PC-3 (cell line): ENCODE measurements at regions not wholly inside any gene's neighbourhood (a gene's known extent, or its start where the extent isn't known, plus 50 kb on each side); places are given as distances from the start of the nearest gene placed in this dataset.
A peak's percentile ranks its signal among the peaks of the same experiment; 100 is the strongest.

Source experiments
- ATAC-seq: fragments of 200-7000 bp; cut with Tn5 transposase; 2 replicates; pipeline ENCODE4 v1.9.1; 2020; ENCODE audit warnings: mild to moderate bottlenecking, moderate library complexity
- BruUV-seq: library from RNA; stranded (reverse); fragments of 400-500 nt; replicated peaks from 2 replicates; lab custom pipeline; 2021; lab: Mats Ljungman, UMichigan
- CTCF ChIA-PET: fragments of 300-600 bp; sonication (Branson Sonifier 250); formaldehyde crosslinking; loops from one replicate; lab custom pipeline; 2022; ENCODE audit warnings: antibody characterized with exemption; lab: Charles Lee
- POLR2A ChIA-PET: fragments of 300-600 bp; sonication (Branson Sonifier 250); formaldehyde crosslinking; loops from one replicate; lab custom pipeline; 2022; ENCODE audit warnings: antibody characterized with exemption; ENCODE audit not compliant: unreplicated experiment; lab: Charles Lee
- DNase-seq: peaks from one replicate; pipeline ENCODE4 v3.0.0-alpha.2; 2015
- H2AFZ ChIP-seq: fragments of 300-600 bp; sonication (generic); 2 replicates; pipeline ENCODE4 v1.6.0; 2016; ENCODE audit warnings: antibody characterized with exemption, low read length
- H3F3A ChIP-seq: fragments of 300-600 bp; sonication (generic); one replicate; pipeline ENCODE4 v1.6.0; 2017; ENCODE audit warnings: antibody characterized with exemption, low read length, control low read depth, mild to moderate bottlenecking; ENCODE audit not compliant: unreplicated experiment
- H3K27ac ChIP-seq: fragments of 300-600 bp; sonication (generic); 2 replicates; pipeline ENCODE4 v1.5.1; 2016; ENCODE audit warnings: mild to moderate bottlenecking, low read length
- H3K27me3 ChIP-seq: fragments of 300-600 bp; sonication (generic); 2 replicates; pipeline ENCODE4 v1.6.1; 2016; ENCODE audit warnings: low read length, mixed read lengths
- H3K36me3 ChIP-seq: fragments of 300-600 bp; sonication (generic); 2 replicates; pipeline ENCODE4 v1.6.1; 2016; ENCODE audit warnings: low read depth, mixed run types, low read length, mixed read lengths
- H3K4me1 ChIP-seq: fragments of 300-600 bp; sonication (generic); 2 replicates; pipeline ENCODE4 v1.5.1; 2016; ENCODE audit warnings: low read length; ENCODE audit not compliant: insufficient read depth
- H3K4me2 ChIP-seq: fragments of 300-600 bp; sonication (generic); 2 replicates; pipeline ENCODE4 v1.6.0; 2016; ENCODE audit warnings: low read length
- H3K4me3 ChIP-seq: fragments of 300-600 bp; sonication (generic); 2 replicates; pipeline ENCODE4 v1.5.1; 2016; ENCODE audit warnings: mild to moderate bottlenecking, low read length, mixed read lengths
- H3K79me2 ChIP-seq: fragments of 300-600 bp; sonication (generic); 2 replicates; pipeline ENCODE4 v1.6.1; 2017; ENCODE audit warnings: low read length, mixed read lengths
- H3K9ac ChIP-seq: fragments of 300-600 bp; sonication (generic); 2 replicates; pipeline ENCODE4 v1.6.0; 2016; ENCODE audit warnings: mild to moderate bottlenecking, low read length
- H3K9me2 ChIP-seq: fragments of 300-600 bp; sonication (generic); replicated peaks from 2 replicates; pipeline ENCODE4 v1.6.1; 2016; ENCODE audit warnings: mixed run types, low read length, mixed read lengths
- H3K9me3 ChIP-seq: fragments of 300-600 bp; sonication (generic); 2 replicates; pipeline ENCODE4 v1.6.1; 2016; ENCODE audit warnings: low read length, mixed read lengths
- H4K20me1 ChIP-seq: fragments of 300-600 bp; sonication (generic); 2 replicates; pipeline ENCODE4 v1.6.1; 2016; ENCODE audit warnings: low read length, mixed read lengths
- CTCF ChIP-seq: fragments of 300-600 bp; sonication (generic); conservative IDR thresholded peaks from 2 replicates; pipeline ENCODE4 v1.5.1; 2017; ENCODE audit warnings: antibody characterized with exemption, low read depth, mild to moderate bottlenecking, low read length
- EZH2 ChIP-seq: fragments of 300-600 bp; sonication (generic); IDR thresholded peaks from one replicate; pipeline ENCODE4 v1.6.1; 2017; ENCODE audit warnings: antibody characterized with exemption, mild to moderate bottlenecking, low read length; ENCODE audit not compliant: unreplicated experiment
- EZH2phosphoT487 ChIP-seq: fragments of 300-600 bp; sonication (generic); IDR thresholded peaks from 2 replicates; pipeline ENCODE4 v1.6.1; 2018; ENCODE audit warnings: mild to moderate bottlenecking, antibody characterized with exemption, low read length, borderline replicate concordance
- intact Hi-C: fragments of 100-400 bp; cut with micrococcal nuclease; formaldehyde crosslinking; loops from 2 replicates; pipeline ENCODE4 v1.9.0; 2023

DNA sequence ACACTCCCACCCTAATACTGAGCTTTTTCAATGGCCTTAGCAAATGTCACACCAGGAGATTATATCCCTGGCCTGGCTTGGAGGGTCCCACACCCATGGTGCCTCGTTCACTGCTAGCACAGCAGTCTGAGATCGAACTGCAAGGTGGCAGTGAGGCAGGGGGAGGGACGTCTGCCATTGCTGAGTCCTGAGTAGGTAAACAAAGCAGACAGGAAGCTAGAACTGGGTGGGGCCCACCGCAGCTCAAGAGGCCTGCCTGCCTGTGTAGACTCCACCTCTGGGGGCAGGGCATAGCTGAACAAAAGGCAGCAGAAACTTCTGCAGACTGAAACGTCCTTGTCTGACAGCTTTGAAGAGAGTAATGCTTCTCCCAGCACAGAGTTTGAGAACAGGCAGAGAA is 338.9 kb upstream of the MBL2 start:
- Histone ChIP-seq H3K9ac (no peak overlapping the region), H3K4me3 (no peak overlapping the region), H3K4me1 (0 out of 2 replicates have a peak, but pooled peaks cover 5% of the 10 kb centered on the region), H3K9me2 (no peaks in the 10 kb centered on the region), H2AFZ (peak overlapping the region; percentile 53), H3K27me3 (no peaks in the 10 kb centered on the region), H3K9me3 (no peaks in the 10 kb centered on the region), H3K79me2 (no peaks in the 10 kb centered on the region), H4K20me1 (no peaks in the 10 kb centered on the region), H3F3A (no peaks in the 10 kb centered on the region), H3K4me2 (no peak overlapping the region), H3K27ac (no peak overlapping the region), H3K36me3 (no peaks in the 10 kb centered on the region)
- DNase-seq: peak; percentile 68
- intact Hi-C loops: no loop called here
- ATAC-seq: peak; percentile 57
- no TSS peak for BruUV-seq
- CTCF ChIA-PET: no interaction called here
- TF ChIP-seq EZH2phosphoT487 (no peak), EZH2 (no peak)
- POLR2A ChIA-PET: no interaction called here

DNA sequence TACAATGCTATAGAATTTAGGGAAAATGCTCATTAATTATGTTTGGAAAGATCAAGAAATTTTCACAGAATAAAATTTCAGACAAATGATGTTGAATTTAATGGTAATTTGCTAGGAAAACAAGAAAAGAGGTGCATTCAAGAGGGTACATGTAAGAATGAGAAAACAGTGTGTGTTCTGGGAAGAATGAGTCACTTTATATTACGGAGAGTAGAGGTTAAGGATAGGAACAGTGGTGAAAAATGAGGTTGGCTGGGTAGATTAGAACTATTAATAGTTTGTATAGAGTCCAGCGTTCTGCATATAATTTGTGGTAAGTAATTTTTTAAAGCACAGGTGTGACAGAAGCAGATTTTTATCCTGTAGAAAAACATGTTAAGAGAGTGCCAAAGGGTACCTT is 336.7 kb upstream of the MBL2 start:
- Histone ChIP-seq H4K20me1 (no peaks in the 10 kb centered on the region), H3K4me3 (no peak overlapping the region), H3K9ac (no peak overlapping the region), H3K36me3 (no peaks in the 10 kb centered on the region), H3F3A (no peaks in the 10 kb centered on the region), H3K79me2 (no peaks in the 10 kb centered on the region), H3K4me1 (0 out of 2 replicates have a peak, but pooled peaks cover 5% of the 10 kb centered on the region), H3K4me2 (no peak overlapping the region), H2AFZ (no peak overlapping the region), H3K9me2 (no peaks in the 10 kb centered on the region), H3K27me3 (no peaks in the 10 kb centered on the region), H3K27ac (no peak overlapping the region), H3K9me3 (no peaks in the 10 kb centered on the region)
- ATAC-seq: peak; percentile 79
- ChIA-PET CTCF (no interaction called here), POLR2A (no interaction called here)
- no peak for TF ChIP-seq CTCF
- no peak for TF ChIP-seq EZH2
- no peak for TF ChIP-seq EZH2phosphoT487
- peak; percentile 36 for DNase-seq
- intact Hi-C loops: no loop called here
- no TSS peak for BruUV-seq

GRCh38 chr10:53108317-53108934 is 335.8 kb upstream of the MBL2 start:
- intact Hi-C loops: no loop called here
- DNase-seq (peak; percentile 34), ATAC-seq (peak; percentile 28; the same call in 1 of the 2 replicates)
- Histone ChIP-seq H3K79me2 (no peaks in the 10 kb centered on the region), H3K27me3 (no peaks in the 10 kb centered on the region), H3K9me2 (no peaks in the 10 kb centered on the region), H2AFZ (no peak overlapping the region), H3K4me2 (no peak overlapping the region), H3K36me3 (no peaks in the 10 kb centered on the region), H3K4me3 (no peak overlapping the region), H4K20me1 (no peaks in the 10 kb centered on the region), H3F3A (no peaks in the 10 kb centered on the region), H3K9me3 (no peaks in the 10 kb centered on the region), H3K9ac (no peak overlapping the region), H3K4me1 (0 out of 2 replicates have a peak, but pooled peaks cover 5% of the 10 kb centered on the region), H3K27ac (no peak overlapping the region)
- BruUV-seq: no TSS peak
- ChIA-PET CTCF (no interaction called here), POLR2A (no interaction called here)
- no peak for TF ChIP-seq EZH2
- no peak for TF ChIP-seq EZH2phosphoT487
- no peak for TF ChIP-seq CTCF
